ENCODE measurements at regions not wholly inside any gene's neighbourhood (a gene's known extent, or its start where the extent isn't known, plus 50 kb on each side); places are given as distances from the start of the nearest gene placed in this dataset.

DNA sequence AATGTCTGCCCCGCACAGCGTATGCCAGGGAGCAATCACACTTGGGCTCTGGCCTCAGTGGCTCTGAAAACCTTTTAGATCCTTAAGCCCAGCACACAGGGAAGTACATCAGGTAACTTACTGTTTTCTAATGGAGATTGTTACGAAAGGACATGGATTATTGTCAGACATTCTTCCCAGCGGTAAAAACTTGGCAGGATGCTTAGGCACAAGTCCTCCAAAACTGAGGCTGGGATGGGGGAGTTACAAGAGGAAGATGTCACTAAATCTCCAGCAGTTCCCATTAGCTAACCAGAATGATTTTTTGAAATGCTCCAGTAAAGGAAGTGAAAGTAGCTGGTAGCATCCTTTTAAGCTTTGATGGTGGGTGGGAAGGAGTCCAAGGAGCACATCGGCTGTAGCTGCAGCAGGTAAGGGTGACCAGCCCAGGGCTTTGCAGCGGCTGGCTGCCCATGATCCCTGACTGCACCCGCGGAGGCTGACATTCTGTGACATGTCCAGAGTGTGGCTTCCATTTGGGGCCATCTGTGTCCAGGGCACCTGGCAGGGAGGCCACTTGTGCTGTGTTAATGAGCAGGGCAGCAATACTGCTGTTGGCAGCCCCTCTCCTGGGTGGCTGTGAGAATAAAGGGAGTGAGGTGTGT is 165.8 kb downstream of the GADD45G start:
- DNase-seq (ENCODE audit: low read depth) = no peak

- DNase-seq (ENCODE audit: low read depth) = no peak
Observed at GRCh38 chr9:89771205-89771604, 166.4 kb downstream of the GADD45G start.

DNA sequence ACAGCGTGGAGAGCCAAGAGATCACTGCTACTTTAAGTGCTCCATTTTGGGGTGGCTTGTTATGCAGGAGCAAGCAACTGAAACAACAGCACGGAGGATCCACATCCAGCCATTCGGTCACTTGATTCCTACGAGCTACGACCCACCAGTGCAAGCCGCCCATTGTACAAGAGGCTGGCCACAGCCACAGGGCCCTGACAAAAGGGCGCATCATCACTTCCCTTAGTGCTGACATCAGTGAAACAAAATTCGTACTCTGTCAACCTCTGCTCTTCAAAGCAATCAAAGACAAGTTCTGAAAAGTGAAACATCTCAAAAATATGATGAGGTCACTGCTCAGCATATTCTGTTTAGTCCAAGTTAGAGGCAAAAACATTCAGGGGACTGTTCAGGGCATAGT is 168.4 kb downstream of the GADD45G start:
- no peak for DNase-seq (ENCODE audit: low read depth)

- no peak for DNase-seq (ENCODE audit: low read depth)
Observed at GRCh38 chr9:89774858-89775370, 170.1 kb downstream of the GADD45G start.

DNA sequence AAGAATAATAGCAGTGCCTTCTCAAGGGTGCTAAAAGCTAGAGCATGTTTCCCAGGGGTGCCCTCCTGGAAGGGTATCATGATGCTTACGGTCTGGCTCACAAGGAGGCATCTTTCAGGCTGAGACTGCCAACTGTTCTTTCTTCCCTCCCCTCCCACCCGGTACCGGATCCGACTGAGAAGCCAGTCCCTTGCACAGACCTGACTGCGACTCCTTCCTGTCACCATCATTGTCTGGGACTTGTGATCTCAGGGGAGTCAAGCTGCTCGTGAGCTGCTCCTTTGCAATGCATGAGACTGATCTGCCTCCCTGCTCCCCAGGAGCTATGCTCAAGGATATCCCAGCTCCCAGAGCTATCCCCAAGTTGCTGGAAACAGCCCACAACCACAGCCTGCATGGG is 170.8 kb downstream of the GADD45G start:
- no peak for DNase-seq (ENCODE audit: low read depth)

DNA sequence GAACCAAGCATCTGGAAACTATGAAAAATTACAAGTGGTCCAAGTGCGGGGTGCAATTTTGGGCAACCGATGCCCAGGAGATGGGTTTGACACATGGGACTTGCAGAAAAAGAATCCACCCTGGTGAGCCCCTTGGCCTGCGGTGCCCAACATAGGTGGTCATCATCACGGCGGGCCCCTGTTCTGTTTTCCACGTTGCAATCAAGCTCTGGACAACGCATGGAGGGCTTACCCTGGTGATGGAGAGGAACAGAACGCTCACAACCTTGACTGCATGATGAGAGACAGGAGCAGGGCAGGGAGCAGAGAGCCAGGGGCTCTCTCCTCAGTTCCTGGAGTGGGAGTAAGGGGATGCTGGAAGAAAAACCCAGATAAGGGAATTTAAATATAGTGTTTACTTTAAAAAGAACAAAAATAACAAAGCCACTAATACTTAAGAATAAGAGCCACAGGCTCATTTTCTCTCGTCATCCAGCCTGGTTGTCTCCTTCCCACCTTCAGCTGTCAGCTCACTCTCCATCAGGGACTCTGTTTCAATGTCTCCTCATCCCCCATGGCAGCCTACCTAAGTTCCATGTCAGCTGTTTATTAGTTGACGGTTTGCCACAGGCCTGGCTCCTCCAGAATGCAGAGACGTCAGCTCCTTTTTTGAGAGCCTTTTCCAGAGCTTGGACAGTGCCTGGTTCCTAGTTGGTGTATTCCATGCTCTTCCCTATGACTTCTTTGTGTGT is 172.1 kb downstream of the GADD45G start:
- DNase-seq (ENCODE audit: low read depth) = no peak

DNA sequence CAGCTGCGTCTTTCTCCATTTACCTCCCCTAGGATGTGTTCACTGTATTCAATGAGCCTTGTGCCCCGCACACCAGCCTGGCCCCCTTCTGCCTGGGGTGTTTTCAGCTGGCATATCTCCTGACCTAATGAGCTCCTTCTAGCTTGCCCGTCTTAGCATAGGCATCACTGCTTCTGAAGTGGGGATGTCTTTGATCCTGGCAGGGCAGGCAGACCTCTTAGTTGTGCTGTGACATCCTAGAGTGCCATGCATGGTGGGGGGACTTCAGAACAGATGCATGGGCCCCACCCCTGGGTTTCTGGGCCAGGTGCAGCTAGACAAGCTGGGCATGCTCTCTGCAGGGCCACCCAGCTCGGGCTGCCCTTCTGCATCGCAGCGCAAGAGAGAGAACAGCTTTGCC is 172.7 kb downstream of the GADD45G start:
- no peak for DNase-seq (ENCODE audit: low read depth)

- no peak for DNase-seq (ENCODE audit: low read depth)
Observed at GRCh38 chr9:89778100-89779090, 173.6 kb downstream of the GADD45G start.

DNA sequence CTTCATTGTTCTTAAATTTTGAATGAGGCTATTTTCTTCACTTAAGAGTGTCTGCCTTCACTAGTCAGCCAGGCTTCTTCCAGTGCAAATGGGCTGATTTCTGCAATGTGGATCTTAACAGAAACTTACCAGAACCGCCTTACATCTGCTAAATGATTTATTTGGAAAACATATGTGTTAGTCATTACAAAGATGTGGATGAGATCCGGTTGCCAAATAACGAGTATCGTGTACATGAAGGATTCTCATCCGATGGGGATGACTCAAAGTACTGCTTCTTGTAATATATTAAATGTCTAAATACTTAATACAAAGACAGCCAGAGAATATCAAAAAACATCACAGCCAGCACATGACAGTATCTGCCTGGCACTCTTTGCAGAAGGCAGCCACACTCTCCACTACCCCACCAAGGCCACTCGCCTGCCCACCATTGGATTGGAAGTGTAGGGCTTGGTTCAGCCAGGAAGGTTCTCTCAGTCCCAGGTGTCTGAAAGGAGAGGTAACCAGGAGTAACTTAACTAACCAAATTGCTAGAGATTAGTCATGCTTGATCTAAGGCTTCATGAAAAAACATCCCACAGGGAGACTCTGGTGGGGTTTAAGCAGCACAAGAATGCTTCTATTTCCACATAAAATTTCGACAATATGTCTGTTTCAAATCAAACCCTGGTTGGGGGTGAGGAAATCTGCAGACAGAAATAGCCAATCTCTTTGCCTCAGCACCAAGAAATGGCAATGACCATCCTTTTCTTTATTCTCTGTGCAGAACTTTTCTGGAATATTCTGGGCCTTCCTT is 174.8 kb downstream of the GADD45G start:
- DNase-seq (ENCODE audit: low read depth) = no peak

GRCh38 chr9:89780959-89781358 is 176.1 kb downstream of the GADD45G start:
- DNase-seq (ENCODE audit: low read depth) = no peak

DNA sequence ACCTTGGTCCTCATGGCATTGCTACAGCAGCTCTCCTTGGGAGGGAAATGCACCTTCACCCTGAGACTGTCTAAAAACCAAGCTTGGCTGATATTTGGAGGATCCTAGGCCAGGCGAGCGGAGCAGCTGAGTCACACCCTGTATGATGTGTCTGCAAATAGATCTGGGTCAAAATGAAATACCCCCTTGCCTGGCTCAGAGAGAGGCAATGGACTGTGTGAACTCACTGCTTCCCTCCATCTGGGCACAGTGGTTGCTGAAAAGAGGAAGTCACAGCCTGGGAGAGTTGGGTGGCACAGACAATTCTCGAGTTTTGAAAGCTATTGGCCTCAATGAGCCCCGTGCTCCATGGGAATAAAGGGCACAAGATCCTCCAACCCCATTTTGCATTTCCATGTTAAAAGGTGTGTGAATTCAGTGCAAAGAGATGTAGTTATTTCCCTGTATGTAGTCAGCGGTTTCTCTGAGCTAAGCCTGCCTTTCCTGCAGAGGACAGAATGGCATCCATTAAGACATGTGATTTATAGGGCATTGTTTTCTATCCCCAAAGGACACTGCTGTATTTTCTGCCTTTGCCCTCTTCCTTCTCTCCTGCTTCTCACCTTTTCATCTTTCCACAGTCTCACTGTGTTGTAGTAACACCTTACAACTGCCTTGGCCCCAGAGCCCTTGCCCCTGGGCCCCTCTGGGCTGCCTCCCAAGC is 177.2 kb downstream of the GADD45G start:
- DNase-seq (ENCODE audit: low read depth) = no peak

- no peak for DNase-seq (ENCODE audit: low read depth)
Observed at GRCh38 chr9:89786655-89787054, 181.8 kb downstream of the GADD45G start.

- DNase-seq (ENCODE audit: low read depth) = no peak
Observed at GRCh38 chr9:89787595-89787994, 182.8 kb downstream of the GADD45G start.

DNA sequence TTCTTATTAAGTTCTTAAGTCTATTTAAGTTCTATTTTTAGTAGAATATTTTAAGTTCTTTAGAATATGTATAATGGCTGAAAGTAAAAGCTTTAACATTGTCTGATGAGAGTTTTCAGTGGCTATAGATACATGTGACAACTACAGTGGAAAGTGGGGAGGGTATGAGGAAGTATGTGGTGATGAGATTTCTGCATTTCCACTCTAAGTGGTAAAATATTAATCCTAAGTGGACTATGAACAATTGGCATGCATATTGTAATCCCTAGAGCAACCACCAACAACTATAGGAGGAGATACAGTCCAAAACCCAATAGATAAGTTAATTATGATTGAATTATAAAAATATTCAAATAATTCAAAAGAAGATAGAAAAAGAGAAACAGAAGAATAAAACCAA is 183.6 kb downstream of the GADD45G start:
- no peak for DNase-seq (ENCODE audit: low read depth)

- DNase-seq (ENCODE audit: low read depth) = no peak
Observed at GRCh38 chr9:89789922-89790510, 185.2 kb downstream of the GADD45G start.

DNA sequence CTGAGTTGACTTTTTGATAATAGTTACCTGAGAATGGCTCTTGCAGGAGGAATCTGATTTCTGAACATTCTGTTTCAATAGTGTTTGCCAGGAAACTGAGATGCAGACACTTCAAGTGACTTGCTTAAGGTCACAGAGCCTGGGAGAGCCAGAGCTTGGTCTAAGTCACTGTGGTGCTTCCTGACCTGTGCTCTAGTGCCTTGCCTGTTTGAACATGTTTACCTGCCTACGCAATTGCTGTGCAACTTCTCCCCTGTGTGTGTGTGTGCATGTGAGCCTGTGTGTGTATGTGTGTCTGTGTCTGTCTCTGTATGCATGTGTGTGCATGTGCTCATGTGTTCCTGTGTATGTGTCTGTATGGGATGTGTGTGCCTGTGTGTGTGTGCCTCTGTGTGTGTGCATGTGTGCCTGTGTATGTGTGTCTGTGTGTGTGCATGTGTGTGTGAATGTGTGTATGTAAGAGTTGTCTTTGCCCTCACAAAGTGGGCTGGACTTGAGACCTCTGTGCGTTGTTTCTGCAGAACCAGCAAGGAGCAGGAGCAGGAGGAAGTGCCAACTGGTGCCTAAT is 185.8 kb downstream of the GADD45G start:
- DNase-seq (ENCODE audit: low read depth) = no peak

GRCh38 chr9:89791754-89792153 is 186.9 kb downstream of the GADD45G start:
- DNase-seq (ENCODE audit: low read depth) = no peak

- no peak for DNase-seq (ENCODE audit: low read depth)
Observed at GRCh38 chr9:89792189-89793123, 187.6 kb downstream of the GADD45G start.

- DNase-seq (ENCODE audit: low read depth) = no peak
Observed at GRCh38 chr9:89793124-89793495, 188.3 kb downstream of the GADD45G start.

Data from stimulated activated CD8-positive, alpha-beta memory T cell treated with anti-CD3 and anti-CD28 coated beads, Interleukin-12 subunit alpha, Interleukin-12 subunit beta, amount 100 ng/mL, for 1 hour (primary cell).